Gastrocnemius medialis (tissue), 4 donors: ENCODE measurements at regions not wholly inside any gene's neighbourhood (a gene's known extent, or its start where the extent isn't known, plus 50 kb on each side); places are given as distances from the start of the nearest gene placed in this dataset.
"Not testable (repeated sequence)": the region's sequence is repeated elsewhere in the genome, so short reads cannot be mapped to it uniquely, and the experiment has no call there.

Source experiments
- ATAC-seq, 2 donors: fragments of 150-250 bp; one replicate each; pipeline ENCODE4 v1.9.1; 2016
- DNase-seq, 2 donors: peaks; one replicate each; pipeline ENCODE4 v3.0.0-alpha.2; 2019
- H3K27ac ChIP-seq, 4 donors: fragments of 200-600 bp; sonication (generic); 1 replicate in 1 of 4; 2 replicates in 3 of 4; pipeline ENCODE4 v1.5.1; 2016 to 2018; ENCODE audit warnings: mild to moderate bottlenecking in 2 of 4, moderate library complexity in 1 of 4
- H3K27me3 ChIP-seq, 3 donors: fragments of 200-600 bp; sonication (generic) in 2 of 3; 1 replicate in 1 of 3; 2 replicates in 2 of 3; pipeline versions ENCODE4 v1.5.1 to v1.6.0; 2016 to 2019; ENCODE audit warnings: mild to moderate bottlenecking in 1 of 3, moderate library complexity in 1 of 3
- H3K36me3 ChIP-seq, 2 donors: fragments of 200-600 bp; sonication (generic) in 1 of 2; one replicate each; pipeline ENCODE4 v1.5.1; 2017 to 2018
- H3K4me1 ChIP-seq, 2 donors: fragments of 200-600 bp; sonication (generic) in 1 of 2; one replicate each; pipeline ENCODE4 v1.5.1; 2016 to 2017; ENCODE audit warnings: mild to moderate bottlenecking in 2 of 2
- H3K4me3 ChIP-seq, 4 donors: fragments of 200-600 bp; sonication (generic) in 3 of 4; 1 replicate in 1 of 4; 2 replicates in 3 of 4; pipeline ENCODE4 v1.5.1; 2016 to 2019; ENCODE audit warnings: mild to moderate bottlenecking in 2 of 4
- H3K9me3 ChIP-seq, 3 donors: fragments of 200-600 bp; sonication (generic) in 2 of 3; 1 replicate in 1 of 3; 2 replicates in 2 of 3; pipeline ENCODE4 v1.5.1; 2016 to 2019
- POLR2A ChIP-seq, 2 donors: fragments of 450-650 bp; IDR thresholded peaks; one replicate each; pipeline ENCODE4 v1.6.1; 2017; ENCODE audit warnings: antibody characterized with exemption in 2 of 2, mild to moderate bottlenecking in 2 of 2, moderate library complexity in 2 of 2
- in situ Hi-C, 4 donors: fragments of 200-750 bp; cut with MboI; loops; one replicate each; pipeline versions ENCODE4 v1.15.0 to v1.8.0; 2017; ENCODE audit warnings: low sequenced_read_pairs in 4 of 4
- intact Hi-C: fragments of 100-400 bp; cut with DNase I; formaldehyde crosslinking; loops from one replicate; pipeline ENCODE4 v1.15.1; 2023; ENCODE audit warnings: low total_unique reads
- TF ChIP-seq, protein P1 (sequence below), 5 experiments: fragments of 450-650 bp in 3 of 5; fragments of 200-600 bp in 2 of 5; sonication (generic) in 2 of 5; IDR thresholded peaks in 4 of 5; conservative IDR thresholded peaks in 1 of 5; 1 replicate in 4 of 5; 2 replicates in 1 of 5; pipeline ENCODE4 v1.5.1; 2016 to 2019; ENCODE audit warnings: antibody characterized with exemption in 5 of 5, mild to moderate bottlenecking in 3 of 5, moderate library complexity in 3 of 5

DNA sequence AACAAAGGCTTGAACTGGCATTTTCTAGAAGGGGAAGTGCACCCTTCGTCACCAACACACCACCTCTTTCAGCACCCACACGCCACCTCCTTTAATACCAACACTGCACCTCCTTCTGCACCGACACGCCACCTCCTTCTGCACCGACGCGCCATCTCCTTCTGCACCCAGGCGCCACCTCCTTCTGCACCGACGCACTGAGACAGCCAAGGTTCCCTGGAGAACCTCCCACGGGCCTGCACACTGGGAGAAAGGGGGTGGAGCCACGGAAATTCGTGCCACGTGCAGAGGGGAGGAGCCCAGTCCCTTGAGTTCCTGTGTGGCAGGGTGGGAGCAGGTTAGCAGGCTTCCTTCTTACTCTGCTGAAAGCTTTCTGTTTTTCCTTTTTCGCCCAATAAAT is 327.9 kb upstream of the C1orf174 start:
- Histone ChIP-seq H3K4me3 (no peak overlapping the region), H3K4me1 (no peaks in the 10 kb centered on the region), H3K27me3 (no peaks in the 10 kb centered on the region), H3K9me3 (no peaks in the 10 kb centered on the region), H3K27ac (no peak overlapping the region), H3K36me3 (no peaks in the 10 kb centered on the region)
- TF ChIP-seq, protein P1, sequence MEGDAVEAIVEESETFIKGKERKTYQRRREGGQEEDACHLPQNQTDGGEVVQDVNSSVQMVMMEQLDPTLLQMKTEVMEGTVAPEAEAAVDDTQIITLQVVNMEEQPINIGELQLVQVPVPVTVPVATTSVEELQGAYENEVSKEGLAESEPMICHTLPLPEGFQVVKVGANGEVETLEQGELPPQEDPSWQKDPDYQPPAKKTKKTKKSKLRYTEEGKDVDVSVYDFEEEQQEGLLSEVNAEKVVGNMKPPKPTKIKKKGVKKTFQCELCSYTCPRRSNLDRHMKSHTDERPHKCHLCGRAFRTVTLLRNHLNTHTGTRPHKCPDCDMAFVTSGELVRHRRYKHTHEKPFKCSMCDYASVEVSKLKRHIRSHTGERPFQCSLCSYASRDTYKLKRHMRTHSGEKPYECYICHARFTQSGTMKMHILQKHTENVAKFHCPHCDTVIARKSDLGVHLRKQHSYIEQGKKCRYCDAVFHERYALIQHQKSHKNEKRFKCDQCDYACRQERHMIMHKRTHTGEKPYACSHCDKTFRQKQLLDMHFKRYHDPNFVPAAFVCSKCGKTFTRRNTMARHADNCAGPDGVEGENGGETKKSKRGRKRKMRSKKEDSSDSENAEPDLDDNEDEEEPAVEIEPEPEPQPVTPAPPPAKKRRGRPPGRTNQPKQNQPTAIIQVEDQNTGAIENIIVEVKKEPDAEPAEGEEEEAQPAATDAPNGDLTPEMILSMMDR (IDR thresholded peaks at IDR 0.05 in 4 of 5, conservative IDR thresholded peaks at IDR 0.05 in 1 of 5), result no peak
- TF ChIP-seq POLR2A (IDR thresholded peaks at IDR 0.05), result no peak
- intact Hi-C loops, result no loop called here
- DNase-seq (no peak), ATAC-seq (no peak)
- in situ Hi-C loops, result no loop called here

DNA sequence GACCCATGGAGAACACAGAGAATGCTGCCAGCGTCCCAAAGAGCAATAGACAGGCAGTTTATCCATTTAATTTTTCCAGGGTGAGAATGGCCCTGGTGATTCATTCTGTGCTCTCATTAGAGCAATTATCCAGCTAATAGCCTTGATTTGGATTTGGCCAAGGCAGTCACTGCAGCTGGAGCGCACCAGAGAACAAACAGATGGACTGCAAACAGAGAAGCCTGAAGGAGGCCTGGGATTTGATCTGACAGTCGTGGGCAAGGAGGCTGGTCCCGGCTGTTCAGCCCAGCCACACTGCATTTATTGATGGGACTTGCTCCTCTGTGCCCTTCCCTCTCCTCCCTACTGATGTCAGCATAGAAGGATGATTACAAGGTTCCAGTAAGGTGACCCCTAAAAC is 353.9 kb upstream of the C1orf174 start:
- DNase-seq, result no peak
- no peak for ATAC-seq
- Histone ChIP-seq H3K27me3 (peaks cover 0 to 2% (median 0%) of the 10 kb centered on the region in 3 donors), H3K9me3 (peaks cover 0 to 9% (median 0%) of the 10 kb centered on the region in 3 donors), H3K27ac (no peak overlapping the region), H3K36me3 (no peaks in the 10 kb centered on the region), H3K4me3 (no peak overlapping the region), H3K4me1 (no peaks in the 10 kb centered on the region)
- no peak for TF ChIP-seq POLR2A (IDR thresholded peaks at IDR 0.05)
- TF ChIP-seq, protein P1 (IDR thresholded peaks at IDR 0.05 in 4 of 5, conservative IDR thresholded peaks at IDR 0.05 in 1 of 5), result no peak
- intact Hi-C loops (no loop called here), in situ Hi-C loops (no loop called here)

DNA sequence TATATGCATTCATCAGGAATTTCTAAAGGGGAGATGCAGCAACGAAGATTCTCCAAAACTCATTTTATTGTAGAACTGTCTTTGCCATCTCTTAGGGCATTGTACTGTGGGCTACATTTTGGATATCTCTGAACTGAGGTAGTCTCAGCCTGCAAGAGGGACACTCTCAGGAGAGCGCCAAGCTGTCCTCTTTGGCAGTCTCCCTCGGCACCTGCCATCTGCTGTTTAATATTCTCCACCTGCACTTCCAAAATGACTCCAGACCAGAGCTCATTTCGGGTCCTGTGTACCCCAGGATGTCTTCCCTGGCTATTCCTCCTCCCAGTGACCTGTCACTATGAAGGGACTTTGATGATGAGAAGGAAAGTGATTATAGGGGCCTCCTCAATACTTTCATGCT is 356.3 kb upstream of the C1orf174 start:
- Histone ChIP-seq H3K27me3 (peaks cover 0 to 2% (median 0%) of the 10 kb centered on the region in 3 donors), H3K27ac (no peak overlapping the region), H3K36me3 (no peaks in the 10 kb centered on the region), H3K4me3 (no peak overlapping the region), H3K9me3 (peaks cover 0 to 6% (median 0%) of the 10 kb centered on the region in 3 donors), H3K4me1 (no peaks in the 10 kb centered on the region)
- ATAC-seq (no peak), DNase-seq (no peak)
- intact Hi-C loops (no loop called here), in situ Hi-C loops (no loop called here)
- no peak for TF ChIP-seq POLR2A (IDR thresholded peaks at IDR 0.05)
- TF ChIP-seq, protein P1 (IDR thresholded peaks at IDR 0.05 in 4 of 5, conservative IDR thresholded peaks at IDR 0.05 in 1 of 5), result no peak

DNA sequence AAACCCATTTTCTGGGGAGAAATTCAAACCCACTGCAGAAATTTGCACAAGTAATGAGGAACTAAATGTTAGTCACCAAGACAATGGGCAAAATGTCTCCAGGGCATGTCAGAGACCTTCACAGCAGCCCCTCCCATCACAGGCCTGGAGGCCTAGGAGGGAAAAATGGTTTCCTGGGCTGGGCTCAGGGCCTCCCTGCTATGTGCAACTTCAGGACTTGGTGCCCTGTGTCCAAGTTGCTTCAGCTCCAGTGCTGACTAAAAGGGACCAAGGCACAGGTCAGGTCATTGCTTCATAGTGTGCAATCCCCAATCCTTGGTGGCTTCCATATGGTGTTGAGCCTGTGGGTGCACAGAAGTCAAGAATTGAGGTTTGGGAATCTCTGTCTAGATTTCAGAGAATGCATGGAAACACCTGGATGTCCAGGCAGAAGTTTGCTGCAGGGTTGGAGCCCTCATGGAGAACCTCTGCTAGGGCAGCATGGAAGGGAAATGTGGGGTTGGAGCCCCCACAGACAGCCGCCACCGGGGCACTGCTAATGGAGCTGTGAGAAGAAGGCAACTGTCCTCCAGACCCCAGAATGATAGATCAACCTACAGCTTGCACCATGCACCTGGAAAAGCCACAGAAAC is 358.2 kb upstream of the C1orf174 start:
- H3K36me3 ChIP-seq, H3K27me3 ChIP-seq, H3K27ac ChIP-seq, in situ Hi-C loops, H3K9me3 ChIP-seq, intact Hi-C loops, H3K4me1 ChIP-seq, H3K4me3 ChIP-seq, DNase-seq, ATAC-seq: not testable (repeated sequence)

DNA sequence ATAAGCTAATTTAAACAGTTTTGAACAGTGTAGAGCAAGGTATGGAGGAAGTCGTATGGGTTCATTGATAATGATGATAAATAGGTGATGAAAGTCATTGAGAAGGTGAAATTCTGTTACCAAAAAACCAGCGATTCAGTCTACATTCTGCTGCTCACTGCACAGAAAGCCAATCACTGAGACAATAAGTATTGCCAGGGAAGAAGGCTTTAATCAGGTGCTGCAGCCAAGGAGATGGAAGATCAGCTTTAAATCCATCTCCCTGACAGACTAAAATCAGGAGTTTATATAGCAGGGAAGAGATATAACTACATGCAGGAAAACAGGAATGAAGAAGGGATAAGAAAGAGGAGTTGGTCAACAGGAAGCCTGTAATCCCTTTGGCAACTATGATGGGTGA is 361.3 kb upstream of the C1orf174 start:
- Histone ChIP-seq H3K4me3 (no peak overlapping the region), H3K27ac (no peak overlapping the region), H3K4me1 (no peaks in the 10 kb centered on the region), H3K27me3 (no peaks in the 10 kb centered on the region), H3K36me3 (no peaks in the 10 kb centered on the region), H3K9me3 (peaks cover 0 to 6% (median 0%) of the 10 kb centered on the region in 3 donors)
- TF ChIP-seq POLR2A (IDR thresholded peaks at IDR 0.05), result no peak
- TF ChIP-seq, protein P1 (IDR thresholded peaks at IDR 0.05 in 4 of 5, conservative IDR thresholded peaks at IDR 0.05 in 1 of 5), result no peak
- ATAC-seq, result no peak
- no peak for DNase-seq
- in situ Hi-C loops, result no loop called here
- intact Hi-C loops, result no loop called here
